HepG2 (cell line): ENCODE measurements at regions not wholly inside any gene's neighbourhood (a gene's known extent, or its start where the extent isn't known, plus 50 kb on each side); places are given as distances from the start of the nearest gene placed in this dataset.

Source experiments
- ATAC-seq: fragments of 200-7000 bp; cut with Tn5 transposase; 3 replicates; pipeline ENCODE4 v1.9.1; 2020; ENCODE audit warnings: mild to moderate bottlenecking, moderate library complexity
- BruUV-seq: library from RNA; stranded (reverse); fragments of 400-500 nt; replicated peaks from 2 replicates; lab custom pipeline; 2021; lab: Mats Ljungman, UMichigan
- CTCF ChIA-PET: fragments of 300-600 bp; formaldehyde crosslinking; extraction: SDS; loops from one replicate; lab custom pipeline; 2021; ENCODE audit warnings: low total read pairs, inconsistent platforms, low intra/inter-chr PET ratio; lab: Yijun Ruan, JAX
- POLR2A ChIA-PET: fragments of 350-600 bp; sonication (Branson Sonifier 250); formaldehyde crosslinking; loops from one replicate; lab custom pipeline; 2020; ENCODE audit warnings: antibody characterized with exemption, inconsistent platforms; lab: Yijun Ruan, JAX
- DNase-seq: peaks from one replicate; pipeline ENCODE4 v3.0.0-alpha.2; 2015; ENCODE audit warnings: low spot score
- FAIRE-seq: peaks from 3 replicates; lab custom pipeline; 2011; peaks lifted over from hg19 to GRCh38; lab: Jason Lieb, UNC
- H2AFZ ChIP-seq: one replicate; pipeline ENCODE4 v1.6.1; 2011; ENCODE audit warnings: low read length, inconsistent platforms
- H3K27ac ChIP-seq: fragments of 300-600 bp; 3 replicates; pipeline ENCODE4 v1.8.0; 2011; ENCODE audit warnings: mixed run types, mild to moderate bottlenecking, mixed read lengths, low read length, inconsistent platforms; ENCODE audit not compliant: insufficient read depth; ENCODE audit errors: extremely low read length
- H3K27me3 ChIP-seq, 2 experiments: fragments of 200-600 bp in 1 of 2; 2 replicates in 1 of 2; 3 replicates in 1 of 2; pipeline versions ENCODE4 v1.6.0 to v1.8.0; 2011; ENCODE audit warnings: low read length in 2 of 2, mild to moderate bottlenecking in 2 of 2, moderate library complexity in 2 of 2, inconsistent platforms in 1 of 2; ENCODE audit not compliant: insufficient read depth in 2 of 2, control insufficient read depth in 1 of 2
- H3K36me3 ChIP-seq, 2 experiments: fragments of 200-600 bp in 1 of 2; replicated peaks in 1 of 2; 2 replicates in 1 of 2; 3 replicates in 1 of 2; pipeline versions ENCODE4 v1.5.1 to v1.8.0; 2011; ENCODE audit warnings: low read length in 2 of 2, inconsistent platforms in 1 of 2; ENCODE audit not compliant: insufficient read depth in 2 of 2, control insufficient read depth in 1 of 2
- H3K4me1 ChIP-seq: 2 replicates; pipeline ENCODE4 v1.5.1; 2012; ENCODE audit warnings: low read length, inconsistent platforms; ENCODE audit not compliant: insufficient read depth
- H3K4me2 ChIP-seq: 2 replicates; pipeline ENCODE4 v1.6.0; 2011; ENCODE audit warnings: low read depth, low read length, inconsistent platforms
- H3K4me3 ChIP-seq, 3 experiments: fragments of 200-600 bp in 1 of 3; sonication (generic), shearing (Covaris generic) in 1 of 3; replicated peaks in 1 of 3; 2 replicates each; pipeline ENCODE4 v1.5.1; 2011 to 2016; ENCODE audit warnings: low read length in 3 of 3, inconsistent platforms in 2 of 3, low read depth in 2 of 3, mild to moderate bottlenecking in 2 of 3, control low read depth in 1 of 3, mixed read lengths in 1 of 3; ENCODE audit not compliant: insufficient read depth in 1 of 3
- H3K79me2 ChIP-seq: one replicate; pipeline ENCODE4 v1.6.1; 2011; ENCODE audit warnings: low read length, inconsistent platforms; ENCODE audit not compliant: insufficient read depth
- H3K9ac ChIP-seq: 2 replicates; pipeline ENCODE4 v1.6.0; 2011; ENCODE audit warnings: mild to moderate bottlenecking, low read depth, low read length, inconsistent platforms; ENCODE audit not compliant: insufficient read depth
- H3K9me3 ChIP-seq: 2 replicates; pipeline ENCODE4 v1.5.1; 2012; ENCODE audit warnings: mild to moderate bottlenecking, low read length
- H4K20me1 ChIP-seq: 2 replicates; pipeline ENCODE4 v1.6.0; 2011; ENCODE audit warnings: inconsistent platforms, mild to moderate bottlenecking, low read length, moderate library complexity; ENCODE audit not compliant: insufficient read depth
- BRD4 ChIP-seq: sonication (generic); formaldehyde crosslinking; IDR thresholded peaks from 2 replicates; pipeline ENCODE4 v1.4.0; 2020; ENCODE audit warnings: missing genetic modification reagents
- ELF4 ChIP-seq: sonication (generic); formaldehyde crosslinking; IDR thresholded peaks from 2 replicates; pipeline ENCODE4 v1.5.0; 2020; ENCODE audit warnings: missing genetic modification reagents, mild to moderate bottlenecking, moderate library complexity, borderline replicate concordance
- MLLT10 ChIP-seq: sonication (generic); formaldehyde crosslinking; IDR thresholded peaks from 2 replicates; pipeline ENCODE4 v1.4.0; 2020; ENCODE audit warnings: missing genetic modification reagents
- NFYC ChIP-seq: IDR thresholded peaks from 2 replicates; pipeline ENCODE4 v1.6.1; 2016; ENCODE audit warnings: missing genetic modification reagents, missing compliant biosample characterization
- PHB2 ChIP-seq: fragments of 450-650 bp; IDR thresholded peaks from 2 replicates; pipeline ENCODE4 v1.6.1; 2018; ENCODE audit not compliant: partially characterized antibody
- PRDM4 ChIP-seq: sonication (generic); formaldehyde crosslinking; IDR thresholded peaks from 2 replicates; pipeline ENCODE4 v1.9.0; 2021; ENCODE audit warnings: missing genetic modification reagents, borderline replicate concordance
- RELA ChIP-seq: sonication (generic); formaldehyde crosslinking; IDR thresholded peaks from 2 replicates; pipeline ENCODE4 v1.4.0; 2020; ENCODE audit warnings: missing genetic modification reagents
- TEAD3 ChIP-seq: optimal IDR thresholded peaks from 2 replicates; pipeline ENCODE3; 2016; ENCODE audit warnings: borderline replicate concordance
- ZNF124 ChIP-seq: sonication (generic); formaldehyde crosslinking; IDR thresholded peaks from 2 replicates; pipeline ENCODE4 v1.4.0; 2020; ENCODE audit warnings: missing genetic modification reagents
- ZNF207 ChIP-seq: fragments of 450-650 bp; IDR thresholded peaks from 2 replicates; pipeline ENCODE4 v1.6.1; 2016; ENCODE audit warnings: antibody characterized with exemption, borderline replicate concordance
- ZNF629 ChIP-seq: sonication (generic); formaldehyde crosslinking; conservative IDR thresholded peaks from 2 replicates; pipeline ENCODE4 v1.5.0; 2020; ENCODE audit warnings: missing genetic modification reagents
- ZNF766 ChIP-seq: sonication (generic); formaldehyde crosslinking; IDR thresholded peaks from 2 replicates; pipeline ENCODE4 v1.5.0; 2020; ENCODE audit warnings: missing genetic modification reagents, borderline replicate concordance
- WGBS: methylation state at CpG from one replicate; pipeline ENCODE4 v1.1.6; 2017; ENCODE audit warnings: low lambda C conversion rate; 5-methylcytosine and 5-hydroxymethylcytosine counted together
- in situ Hi-C: cut with HindIII; loops from 2 replicates; pipeline ENCODE4 v1.10.0; 2017; ENCODE audit warnings: low pct_unique_long_range_greater_than_20kb; ENCODE audit not compliant: extremely low pct_ligation_motif_present
- intact Hi-C: fragments of 100-400 bp; cut with micrococcal nuclease; formaldehyde crosslinking; loops from one replicate; pipeline ENCODE4 v1.10.0; 2022; ENCODE audit not compliant: unreplicated experiment
- TF ChIP-seq, protein P1 (sequence below): sonication (generic); formaldehyde crosslinking; IDR thresholded peaks from 2 replicates; pipeline ENCODE4 v1.8.0; 2022; ENCODE audit warnings: mild to moderate bottlenecking, missing genetic modification reagents, moderate library complexity

DNA sequence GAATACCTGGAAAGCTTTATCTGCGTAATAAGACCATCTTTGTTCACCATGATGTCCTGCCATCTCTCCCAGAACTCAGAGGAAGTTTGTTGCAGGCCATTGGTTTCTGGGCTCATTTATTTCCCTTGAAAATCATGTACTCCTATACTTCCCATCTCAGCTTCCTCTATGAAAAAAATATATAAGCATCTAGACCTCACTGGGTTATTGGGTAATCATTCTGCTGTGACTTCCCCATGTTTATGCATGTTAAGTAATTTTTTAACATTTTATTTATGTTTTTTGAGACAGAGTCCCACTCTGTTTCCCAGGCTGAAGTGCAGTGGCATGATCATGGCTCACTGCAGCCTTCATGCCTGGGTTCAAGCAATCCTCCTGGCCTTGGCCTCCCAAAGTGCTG, 184.5 kb downstream of the ZPLD1 start:
- no peaks in the 10 kb centered on the region for H4K20me1 ChIP-seq
- intact Hi-C loops = no loop called here
- H3K27ac ChIP-seq = no peak overlapping the region
- BruUV-seq = no TSS peak
- POLR2A ChIA-PET = no interaction called here
- no peaks in the 10 kb centered on the region for H3K27me3 ChIP-seq
- 11% methylated on average over 1 of the region's 1 CpG for WGBS
- FAIRE-seq = no peak
- no peaks in the 10 kb centered on the region for H3K4me1 ChIP-seq
- no peaks in the 10 kb centered on the region for H3K9me3 ChIP-seq
- no peak for ATAC-seq
- no peak overlapping the region for H2AFZ ChIP-seq
- H3K4me3 ChIP-seq = no peak overlapping the region
- DNase-seq = no peak
- H3K79me2 ChIP-seq = no peaks in the 10 kb centered on the region
- H3K9ac ChIP-seq = no peak overlapping the region
- no peak overlapping the region for H3K4me2 ChIP-seq
- in situ Hi-C loops = no loop called here
- CTCF ChIA-PET = no interaction called here
- TF ChIP-seq ZNF766 (no peak), ZNF629 (CRISPR knock-in tag) (no peak), MLLT10 (no peak), ELF4 (CRISPR knock-in tag) (no peak), PRDM4 (CRISPR knock-in tag) (no peak), PHB2 (no peak), ZNF124 (CRISPR knock-in tag) (no peak), BRD4 (CRISPR knock-in tag) (no peak), ZNF207 (no peak), NFYC (CRISPR knock-in tag) (no peak), TEAD3 (CRISPR knock-in tag) (no peak), RELA (CRISPR knock-in tag) (no peak)
- TF ChIP-seq, protein P1, sequence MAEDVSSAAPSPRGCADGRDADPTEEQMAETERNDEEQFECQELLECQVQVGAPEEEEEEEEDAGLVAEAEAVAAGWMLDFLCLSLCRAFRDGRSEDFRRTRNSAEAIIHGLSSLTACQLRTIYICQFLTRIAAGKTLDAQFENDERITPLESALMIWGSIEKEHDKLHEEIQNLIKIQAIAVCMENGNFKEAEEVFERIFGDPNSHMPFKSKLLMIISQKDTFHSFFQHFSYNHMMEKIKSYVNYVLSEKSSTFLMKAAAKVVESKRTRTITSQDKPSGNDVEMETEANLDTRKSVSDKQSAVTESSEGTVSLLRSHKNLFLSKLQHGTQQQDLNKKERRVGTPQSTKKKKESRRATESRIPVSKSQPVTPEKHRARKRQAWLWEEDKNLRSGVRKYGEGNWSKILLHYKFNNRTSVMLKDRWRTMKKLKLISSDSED (CRISPR knock-in tag) = no peak
- no peaks in the 10 kb centered on the region for H3K36me3 ChIP-seq
